C4-2B (cell line): ENCODE measurements at regions not wholly inside any gene's neighbourhood (a gene's known extent, or its start where the extent isn't known, plus 50 kb on each side); places are given as distances from the start of the nearest gene placed in this dataset.

Experiments
- H3K27ac ChIP-seq: fragments of 450-650 bp; 2 replicates; pipeline ENCODE4 v1.5.1; 2017
- ZFX ChIP-seq: fragments of 450-650 bp; IDR thresholded peaks from 2 replicates; pipeline ENCODE4 v1.6.1; 2017
- TF ChIP-seq, protein P1 (sequence below): fragments of 450-650 bp; conservative IDR thresholded peaks from 2 replicates; pipeline ENCODE4 v1.5.1; 2017; ENCODE audit warnings: mild to moderate bottlenecking

GRCh38 chr1:57711326-57711725 lies 287.5 kb upstream of the DAB1 start:
- TF ChIP-seq ZFX = no peak
- TF ChIP-seq, protein P1, sequence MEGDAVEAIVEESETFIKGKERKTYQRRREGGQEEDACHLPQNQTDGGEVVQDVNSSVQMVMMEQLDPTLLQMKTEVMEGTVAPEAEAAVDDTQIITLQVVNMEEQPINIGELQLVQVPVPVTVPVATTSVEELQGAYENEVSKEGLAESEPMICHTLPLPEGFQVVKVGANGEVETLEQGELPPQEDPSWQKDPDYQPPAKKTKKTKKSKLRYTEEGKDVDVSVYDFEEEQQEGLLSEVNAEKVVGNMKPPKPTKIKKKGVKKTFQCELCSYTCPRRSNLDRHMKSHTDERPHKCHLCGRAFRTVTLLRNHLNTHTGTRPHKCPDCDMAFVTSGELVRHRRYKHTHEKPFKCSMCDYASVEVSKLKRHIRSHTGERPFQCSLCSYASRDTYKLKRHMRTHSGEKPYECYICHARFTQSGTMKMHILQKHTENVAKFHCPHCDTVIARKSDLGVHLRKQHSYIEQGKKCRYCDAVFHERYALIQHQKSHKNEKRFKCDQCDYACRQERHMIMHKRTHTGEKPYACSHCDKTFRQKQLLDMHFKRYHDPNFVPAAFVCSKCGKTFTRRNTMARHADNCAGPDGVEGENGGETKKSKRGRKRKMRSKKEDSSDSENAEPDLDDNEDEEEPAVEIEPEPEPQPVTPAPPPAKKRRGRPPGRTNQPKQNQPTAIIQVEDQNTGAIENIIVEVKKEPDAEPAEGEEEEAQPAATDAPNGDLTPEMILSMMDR = no peak
- H3K27ac ChIP-seq = no peak overlapping the region

DNA sequence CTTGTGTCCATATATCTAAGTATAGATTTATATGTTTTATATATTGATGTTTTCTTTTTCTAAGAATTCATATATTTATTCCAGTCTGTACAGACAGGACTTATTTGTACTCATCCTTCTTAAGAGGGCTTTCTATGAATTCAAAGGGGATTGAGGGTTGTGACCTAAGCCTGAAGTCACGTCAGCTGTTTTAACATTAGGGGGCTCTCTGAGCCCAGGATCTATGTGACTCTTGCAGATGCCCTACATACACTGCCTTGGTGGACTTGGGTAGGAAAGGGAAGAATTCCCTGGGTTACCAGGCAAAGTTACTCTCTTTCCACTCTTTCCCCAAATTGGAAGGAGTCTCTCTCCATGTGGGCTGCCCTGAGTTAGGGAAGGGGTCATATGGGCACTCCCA lies 283.8 kb upstream of the DAB1 start:
- H3K27ac ChIP-seq = no peak overlapping the region
- no peak for TF ChIP-seq ZFX
- TF ChIP-seq, protein P1 = no peak

DNA sequence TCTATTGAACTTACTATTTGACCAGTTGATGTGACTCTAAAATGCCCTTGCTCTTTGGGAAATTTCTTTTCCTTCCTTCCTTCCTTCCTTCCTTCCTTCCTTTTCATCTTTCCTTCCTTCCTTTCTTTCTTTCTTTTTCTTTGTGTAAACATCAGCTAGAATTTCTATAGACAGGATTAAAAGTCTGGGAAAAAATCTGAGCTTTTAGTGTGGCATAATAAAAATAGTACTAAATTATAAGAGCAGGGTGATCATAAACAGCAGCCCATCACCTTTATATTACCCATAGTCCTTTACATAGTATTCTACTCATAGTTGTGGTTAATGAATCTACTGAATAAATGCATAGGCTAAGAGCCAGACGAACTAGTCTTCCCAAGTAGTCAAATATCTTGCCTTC lies 281.0 kb upstream of the DAB1 start:
- H3K27ac ChIP-seq = no peak overlapping the region
- no peak for TF ChIP-seq ZFX
- TF ChIP-seq, protein P1 = no peak

DNA sequence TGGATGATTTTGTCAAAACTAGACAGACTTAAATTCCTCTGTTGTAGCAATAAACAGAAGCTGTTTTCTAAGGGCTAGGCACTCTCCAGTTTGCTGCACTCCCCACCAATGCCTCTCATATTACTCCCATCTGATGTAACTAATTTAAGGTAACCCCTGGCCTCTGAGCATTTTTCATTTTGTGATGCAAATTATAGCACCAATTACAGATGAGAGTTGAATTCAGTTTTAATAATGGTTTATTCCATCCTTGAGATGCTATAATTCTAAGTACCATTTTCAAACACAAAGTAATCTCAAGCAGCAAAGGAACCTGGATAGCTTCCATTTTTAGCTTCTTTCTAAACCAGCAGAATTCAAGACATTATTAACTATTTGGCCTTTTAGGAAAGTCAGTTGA lies 280.4 kb upstream of the DAB1 start:
- TF ChIP-seq, protein P1 = no peak
- no peak for TF ChIP-seq ZFX

GRCh38 chr1:57696904-57697303 lies 273.0 kb upstream of the DAB1 start:
- no peak for TF ChIP-seq ZFX
- TF ChIP-seq, protein P1 = no peak
- no peak overlapping the region for H3K27ac ChIP-seq

More for the DNA sequence above, 280.4 kb upstream of the DAB1 start:
- no peak overlapping the region for H3K27ac ChIP-seq

- no peak overlapping the region for H3K27ac ChIP-seq
- TF ChIP-seq, protein P1 = no peak
- no peak for TF ChIP-seq ZFX
Observed at GRCh38 chr1:57696043-57696442, 272.2 kb upstream of the DAB1 start.

- TF ChIP-seq, protein P1 = no peak
- no peak for TF ChIP-seq ZFX
- no peak overlapping the region for H3K27ac ChIP-seq
Observed at GRCh38 chr1:57686306-57686705, 262.4 kb upstream of the DAB1 start.
